Stimulated activated CD4-positive, alpha-beta T cell treated with anti-CD3 and anti-CD28 coated beads, Interleukin-1b, Interleukin-23, amount 100 ng/mL, for 24 hours (primary cell): ENCODE measurements at regions not wholly inside any gene's neighbourhood (a gene's known extent, or its start where the extent isn't known, plus 50 kb on each side); places are given as distances from the start of the nearest gene placed in this dataset.
A peak's percentile ranks its signal among the peaks of the same experiment; 100 is the strongest.

ENCODE experiments used
- DNase-seq, 4 experiments: peaks; one replicate each; pipeline ENCODE4 v3.0.0-alpha.2; 2020; ENCODE audit warnings: low read depth in 4 of 4, low spot score in 1 of 4

- no peak for DNase-seq
Measured at GRCh38 chr10:4663162-4663992, 162.6 kb upstream of the AKR1E2 start.

GRCh38 chr10:4662576-4663161 is 163.3 kb upstream of the AKR1E2 start:
- no peak for DNase-seq

DNA sequence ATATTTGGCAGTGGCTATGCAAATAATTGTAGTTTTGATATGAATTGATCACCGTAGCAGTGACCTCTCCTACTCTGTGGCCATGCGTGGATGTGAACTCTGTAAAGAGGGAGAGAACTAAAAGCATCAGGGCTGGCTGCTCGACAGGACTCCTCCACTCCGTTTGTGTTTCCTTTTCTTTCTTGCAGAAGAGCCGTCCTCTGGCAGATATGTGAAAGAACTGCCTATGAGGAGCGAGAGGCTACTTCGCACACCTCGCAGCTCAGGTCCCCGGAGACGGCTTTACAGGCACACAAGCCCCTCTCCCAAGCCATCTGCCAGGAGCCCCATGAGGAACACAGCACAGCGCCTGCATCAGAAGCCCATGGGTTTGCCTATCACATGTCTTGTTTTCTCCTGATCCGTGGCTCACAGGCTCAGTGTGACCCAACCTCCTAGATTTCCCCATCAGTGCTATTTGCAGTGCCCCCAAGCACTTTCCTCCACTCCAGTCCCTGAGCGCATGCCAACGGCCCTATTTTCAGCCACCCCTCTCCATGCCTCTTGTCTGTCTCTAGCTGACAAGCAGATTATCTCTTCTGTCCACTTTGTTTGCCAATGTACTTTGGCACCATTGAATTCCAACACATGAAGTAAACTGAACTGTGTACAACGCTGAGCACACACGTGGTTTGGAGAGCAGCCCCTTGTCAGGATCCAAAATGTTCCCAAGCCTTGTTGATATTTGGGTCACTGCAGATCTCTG is 164.3 kb upstream of the AKR1E2 start:
- no peak for DNase-seq

- DNase-seq = no peak
Measured at GRCh38 chr10:4658777-4659176, 167.2 kb upstream of the AKR1E2 start.

DNA sequence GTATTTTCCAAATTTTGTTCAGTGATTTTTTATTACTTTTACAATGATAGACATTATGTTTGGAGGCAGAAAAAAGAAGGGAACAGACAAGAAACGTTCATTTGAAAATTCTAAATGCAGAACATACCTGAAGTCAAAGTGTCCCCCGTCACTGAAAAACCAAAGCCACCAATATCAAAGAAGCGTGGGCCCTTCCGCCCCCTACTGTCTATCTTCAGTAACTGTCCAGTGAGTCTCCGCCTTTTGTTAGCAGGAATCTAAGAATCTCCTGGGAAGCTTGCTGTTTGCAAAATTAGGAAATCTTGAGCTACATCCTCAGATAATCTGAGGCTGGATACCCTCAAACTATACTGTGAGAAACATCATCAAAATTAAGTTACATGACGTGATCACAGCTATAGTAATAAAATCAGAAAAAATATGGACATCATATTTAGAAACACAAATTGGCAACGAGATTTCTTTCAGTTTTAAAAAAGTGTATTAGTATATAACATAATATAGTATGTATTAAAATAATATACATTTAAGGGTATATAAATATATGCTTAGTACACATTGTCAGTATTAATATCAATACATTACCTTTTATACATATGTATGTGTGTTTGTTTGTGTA is 169.3 kb upstream of the AKR1E2 start:
- peak in 3 of 4 experiments; percentile 16 to 26 (median 22) for DNase-seq

DNA sequence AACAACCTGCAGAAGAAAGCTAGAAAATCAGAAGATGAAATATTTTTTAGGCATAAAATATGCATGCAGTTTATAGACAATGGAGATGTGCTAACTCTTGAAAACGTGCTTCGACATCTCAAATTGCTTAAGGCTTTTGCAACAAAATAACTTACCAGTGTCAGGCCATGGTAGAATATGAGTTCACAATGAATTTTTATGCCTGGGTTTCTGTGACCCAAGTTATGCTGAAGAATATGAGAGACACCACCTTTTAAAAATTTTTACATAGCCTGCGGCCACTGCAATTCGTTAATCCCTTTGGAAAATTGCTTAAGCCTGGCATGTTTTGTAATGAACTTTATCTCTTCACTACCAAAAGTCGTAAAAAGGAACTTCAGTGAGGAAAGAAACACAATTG is 170.1 kb upstream of the AKR1E2 start:
- DNase-seq = no peak

DNA sequence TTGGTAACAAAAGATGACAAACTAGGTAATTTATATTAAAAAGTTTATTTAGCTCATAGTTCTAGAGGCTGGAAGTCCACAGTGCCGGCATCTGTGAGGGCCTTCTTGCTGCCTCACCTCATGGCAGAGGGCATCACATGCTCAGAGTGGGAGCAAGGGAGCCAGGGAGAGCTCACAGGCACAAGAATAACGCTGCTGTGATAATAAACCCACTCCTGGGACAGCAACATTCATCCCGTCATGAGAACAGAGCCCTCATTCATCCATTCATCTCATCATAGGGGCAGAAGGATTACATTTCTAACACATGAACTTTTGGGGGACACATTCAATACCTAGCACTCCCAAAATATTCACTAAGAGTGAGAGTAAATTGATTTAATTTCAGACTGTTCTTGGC is 170.6 kb upstream of the AKR1E2 start:
- no peak for DNase-seq

- DNase-seq = no peak
Measured at GRCh38 chr10:4654496-4654895, 171.5 kb upstream of the AKR1E2 start.

GRCh38 chr10:4653160-4653559 is 172.8 kb upstream of the AKR1E2 start:
- DNase-seq = no peak

GRCh38 chr10:4652111-4653010 is 173.6 kb upstream of the AKR1E2 start:
- peak in 3 of 4 experiments; percentile 4 to 23 (median 6) for DNase-seq

- DNase-seq = no peak
Measured at GRCh38 chr10:4651404-4652037, 174.5 kb upstream of the AKR1E2 start.

DNA sequence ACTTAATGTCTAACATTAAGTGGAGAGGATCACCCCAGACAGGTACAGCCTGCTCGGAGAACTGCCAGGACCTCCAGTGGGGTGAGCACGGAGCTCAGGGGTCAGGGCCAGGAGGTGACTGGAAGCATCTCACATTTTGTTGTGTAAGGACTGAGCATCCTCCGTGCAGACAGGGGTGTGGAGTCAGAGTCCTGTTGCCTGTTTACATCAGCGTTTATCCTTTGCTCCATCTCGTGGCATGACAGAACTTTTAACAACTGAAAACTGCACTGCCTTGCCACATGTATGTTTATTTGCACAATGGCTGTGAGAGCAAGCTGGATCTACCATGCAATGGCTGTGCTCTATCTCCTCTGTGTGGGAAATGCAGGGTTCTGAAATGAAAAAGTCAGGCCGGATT is 175.4 kb upstream of the AKR1E2 start:
- no peak for DNase-seq

- no peak for DNase-seq
Measured at GRCh38 chr10:4649886-4650508, 176.0 kb upstream of the AKR1E2 start.

- no peak for DNase-seq
Measured at GRCh38 chr10:4649471-4649870, 176.5 kb upstream of the AKR1E2 start.

DNA sequence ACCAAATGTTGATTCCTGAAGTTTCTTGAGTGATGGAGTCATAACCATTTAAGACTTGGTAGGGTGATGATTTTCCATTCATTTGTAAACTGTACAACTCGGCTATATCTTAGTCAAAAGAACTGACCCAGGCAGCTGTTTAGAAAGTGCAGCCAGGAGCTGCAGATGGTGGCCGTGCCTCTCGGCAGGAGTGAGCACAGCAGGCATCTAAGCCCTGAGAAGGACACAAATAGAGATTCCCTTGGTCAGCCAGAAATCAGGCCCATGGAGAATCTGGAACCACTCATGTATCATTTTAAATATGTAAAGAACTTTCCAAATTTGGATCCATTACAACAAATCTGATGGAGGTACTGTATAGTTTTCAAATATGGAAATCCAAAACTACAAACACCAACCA is 177.0 kb upstream of the AKR1E2 start:
- no peak for DNase-seq

DNA sequence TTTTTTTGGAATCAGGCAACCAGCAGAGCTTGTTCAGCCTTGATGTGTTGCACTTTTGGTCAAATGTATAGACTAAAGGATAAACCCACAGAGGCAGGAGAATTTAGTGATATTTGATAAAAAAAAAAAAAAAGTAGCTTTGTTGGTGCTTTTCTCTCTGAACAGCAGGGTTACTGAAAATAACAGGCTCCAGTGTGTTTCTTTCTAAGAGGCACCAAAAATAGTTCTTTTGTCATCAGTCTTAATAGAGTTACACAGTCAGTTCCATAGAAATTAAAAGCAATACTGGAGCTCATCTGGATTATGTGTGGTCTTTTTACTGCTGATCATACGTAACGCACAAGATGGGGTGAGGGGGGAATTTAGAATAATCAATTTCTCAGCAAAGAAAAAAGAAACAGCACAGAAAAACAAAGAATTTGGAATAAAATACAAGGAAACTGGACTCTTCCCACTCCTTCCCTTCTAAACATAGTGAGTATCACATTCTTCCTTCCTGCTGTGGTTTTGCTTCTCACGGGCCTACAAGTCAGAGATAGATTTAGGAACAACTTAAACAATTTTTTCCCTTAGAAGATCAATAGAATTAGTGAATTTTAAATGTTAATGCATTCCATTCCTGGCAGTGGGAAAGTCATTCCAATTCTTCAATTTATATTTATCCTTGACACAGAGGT is 178.8 kb upstream of the AKR1E2 start:
- DNase-seq = no peak

GRCh38 chr10:4646547-4646946 is 179.5 kb upstream of the AKR1E2 start:
- no peak for DNase-seq

GRCh38 chr10:4645836-4646235 is 180.2 kb upstream of the AKR1E2 start:
- no peak for DNase-seq

DNA sequence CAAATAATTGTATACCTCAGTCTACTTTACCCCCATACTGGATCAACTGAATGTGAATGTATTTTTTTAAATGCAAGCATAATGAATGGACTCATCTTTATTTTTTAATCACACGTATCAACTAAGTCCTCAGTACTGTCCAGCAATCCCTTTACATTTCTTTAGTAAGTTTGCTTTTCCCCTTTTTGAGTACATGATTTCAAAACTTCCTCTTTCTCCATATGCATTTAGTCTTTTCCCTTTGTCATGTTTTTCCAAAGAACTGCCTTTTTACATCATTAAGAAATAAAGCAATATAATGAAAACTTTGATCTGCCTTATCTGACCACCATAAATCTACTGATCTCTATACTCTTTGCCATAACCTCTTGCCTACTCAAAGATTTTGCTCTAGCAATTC is 182.5 kb upstream of the AKR1E2 start:
- no peak for DNase-seq
